Activated CD4-positive, alpha-beta T cell treated with anti-CD3 and anti-CD28 coated beads for 48 hours (primary cell): ENCODE measurements at regions not wholly inside any gene's neighbourhood (a gene's known extent, or its start where the extent isn't known, plus 50 kb on each side); places are given as distances from the start of the nearest gene placed in this dataset.
A peak's percentile ranks its signal among the peaks of the same experiment; 100 is the strongest.
"Not testable (repeated sequence)": the region's sequence is repeated elsewhere in the genome, so short reads cannot be mapped to it uniquely, and the experiment has no call there.

Experiments used
- DNase-seq: peaks from one replicate; pipeline ENCODE4 v3.0.0-alpha.2; 2020

- DNase-seq, result no peak
These were observed 50.9 kb downstream of the ANXA2R start for GRCh38 chr5:42989190-42989589.

DNA sequence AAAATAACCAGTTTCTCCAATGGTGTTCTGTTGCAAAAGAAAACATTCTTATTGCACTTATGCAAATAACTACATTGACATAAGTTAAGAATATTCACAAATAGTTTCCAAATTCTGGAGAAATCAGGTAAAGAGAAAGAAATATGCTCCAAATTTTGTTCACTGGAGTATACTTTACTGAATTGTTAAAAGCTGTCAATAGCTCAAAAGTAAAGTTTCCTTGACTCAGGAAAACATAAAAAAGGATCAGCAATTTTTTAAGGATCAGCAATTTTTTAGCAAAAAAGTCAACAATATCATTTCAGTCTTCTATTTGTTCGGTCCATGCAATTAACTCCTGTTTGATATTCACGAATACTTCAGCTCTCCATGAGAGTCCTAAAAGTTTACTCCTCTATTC is 51.6 kb downstream of the ANXA2R start:
- no peak for DNase-seq

- DNase-seq, result no peak
These were observed 54.7 kb downstream of the ANXA2R start for GRCh38 chr5:42985129-42986037.

DNA sequence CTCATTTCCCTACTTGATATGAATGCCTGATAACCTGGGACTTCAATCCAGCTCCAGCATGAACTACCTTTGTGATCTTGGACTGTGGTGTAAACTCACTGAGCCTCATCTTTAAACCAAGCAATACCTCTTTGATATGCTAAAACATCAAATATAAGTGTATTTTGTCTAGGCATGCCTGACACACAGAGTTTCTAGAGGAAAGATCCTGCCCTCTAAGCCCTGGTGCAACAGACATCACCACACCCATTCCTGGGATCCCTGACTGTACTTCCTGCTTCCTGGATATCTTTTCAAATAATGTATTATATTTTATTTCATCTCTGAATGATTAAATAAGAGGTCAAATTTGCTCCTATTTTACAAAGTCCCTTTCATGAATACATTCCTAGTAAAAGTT is 55.8 kb downstream of the ANXA2R start:
- no peak for DNase-seq

DNA sequence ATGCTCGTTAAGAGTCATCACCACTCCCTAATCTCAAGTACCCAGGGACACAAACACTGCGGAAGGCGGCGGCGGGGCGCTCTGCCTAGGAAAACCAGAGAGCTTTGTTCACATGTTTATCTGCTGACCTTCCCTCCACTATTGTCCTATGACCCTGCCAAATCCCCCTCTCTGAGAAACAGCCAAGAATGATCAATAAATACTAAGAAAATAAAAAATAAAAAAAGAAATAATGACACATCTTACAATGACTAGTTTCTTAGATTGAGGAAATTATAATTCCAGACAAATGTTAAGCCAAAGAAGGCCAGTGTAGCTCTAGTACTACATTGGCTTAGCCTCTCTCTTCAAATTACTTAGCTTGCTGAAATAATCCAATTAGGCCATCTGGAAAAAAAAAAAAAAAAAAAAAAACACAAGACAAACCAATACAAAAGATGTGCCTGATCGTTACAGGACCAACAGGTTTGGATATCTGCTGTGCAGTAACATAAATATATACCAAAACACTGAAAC is 58.0 kb downstream of the ANXA2R start:
- no peak for DNase-seq

DNA sequence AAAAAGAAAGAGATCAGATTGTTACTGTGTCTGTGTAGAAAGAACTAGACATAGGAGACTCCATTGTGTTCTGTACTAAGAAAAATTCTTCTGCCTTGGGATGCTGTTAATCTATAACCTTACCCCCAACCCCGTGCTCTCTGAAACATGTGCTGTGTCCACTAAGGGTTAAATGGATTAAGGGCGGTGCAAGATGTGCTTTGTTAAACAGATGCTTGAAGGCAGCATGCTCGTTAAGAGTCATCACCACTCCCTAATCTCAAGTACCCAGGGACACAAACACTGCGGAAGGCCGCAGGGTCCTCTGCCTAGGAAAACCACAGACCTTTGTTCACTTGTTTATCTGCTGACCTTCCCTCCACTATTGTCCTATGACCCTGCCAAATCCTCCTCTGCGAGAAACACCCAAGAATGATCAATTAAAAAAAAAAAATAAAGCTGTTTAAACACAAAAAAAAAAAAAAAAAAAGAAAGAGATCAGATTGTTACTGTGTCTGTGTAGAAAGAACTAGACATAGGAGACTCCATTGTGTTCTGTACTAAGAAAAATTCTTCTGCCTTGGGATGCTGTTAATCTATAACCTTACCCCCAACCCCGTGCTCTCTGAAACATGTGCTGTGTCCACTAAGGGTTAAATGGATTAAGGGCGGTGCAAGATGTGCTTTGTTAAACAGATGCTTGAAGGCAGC is 58.6 kb downstream of the ANXA2R start:
- DNase-seq, result not testable (repeated sequence)

DNA sequence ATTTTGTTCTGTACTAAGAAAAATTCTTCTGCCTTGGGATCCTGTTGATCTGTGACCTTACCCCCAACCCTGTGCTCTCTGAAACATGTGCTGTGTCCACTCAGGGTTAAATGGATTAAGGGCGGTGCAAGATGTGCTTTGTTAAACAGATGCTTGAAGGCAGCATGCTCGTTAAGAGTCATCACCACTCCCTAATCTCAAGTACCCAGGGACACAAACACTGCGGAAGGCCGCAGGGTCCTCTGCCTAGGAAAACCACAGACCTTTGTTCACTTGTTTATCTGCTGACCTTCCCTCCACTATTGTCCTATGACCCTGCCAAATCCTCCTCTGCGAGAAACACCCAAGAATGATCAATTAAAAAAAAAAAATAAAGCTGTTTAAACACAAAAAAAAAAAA is 59.1 kb downstream of the ANXA2R start:
- not testable (repeated sequence) for DNase-seq

- DNase-seq, result not testable (repeated sequence)
These were observed 59.7 kb downstream of the ANXA2R start for GRCh38 chr5:42980391-42980790.

DNA sequence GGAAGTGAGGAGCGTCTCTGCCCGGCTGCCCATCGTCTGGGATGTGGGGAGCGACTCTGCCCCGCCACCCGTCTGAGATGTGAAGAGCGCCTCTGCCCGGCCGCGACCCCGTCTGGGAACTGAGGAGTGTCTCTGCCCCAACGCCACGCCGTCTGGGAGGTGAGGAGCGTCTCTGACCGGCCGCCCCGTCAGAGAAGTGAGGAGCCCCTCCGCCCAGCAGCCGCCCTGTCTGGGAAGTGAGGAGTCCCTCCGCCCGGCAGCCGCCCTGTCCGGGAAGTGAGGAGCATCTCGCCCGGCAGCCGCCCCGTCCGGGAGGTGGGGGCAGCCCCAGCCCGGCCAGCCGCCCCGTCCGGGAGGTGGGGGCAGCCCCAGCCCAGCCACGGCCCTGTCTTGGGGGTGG is 60.9 kb downstream of the ANXA2R start:
- not testable (repeated sequence) for DNase-seq

DNA sequence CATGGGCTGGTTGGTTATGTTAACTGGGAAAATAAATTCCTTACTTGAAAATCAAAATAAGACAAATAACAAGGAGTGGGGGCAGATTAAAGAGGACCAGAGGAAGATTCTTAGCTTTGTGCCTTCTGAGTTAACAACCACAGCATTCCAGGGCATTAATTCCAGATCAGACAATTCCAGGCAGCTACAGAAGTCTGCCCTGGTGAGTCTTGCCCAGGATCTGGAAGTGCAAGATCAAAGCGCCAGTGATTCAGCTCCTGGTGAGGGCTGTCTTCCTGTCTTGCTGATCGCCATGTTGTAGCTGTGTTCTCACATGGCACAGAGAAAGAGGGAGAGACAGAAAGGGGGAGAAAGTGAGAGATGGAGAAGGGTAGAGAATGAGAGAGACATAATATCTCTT is 65.6 kb downstream of the ANXA2R start:
- DNase-seq, result no peak

DNA sequence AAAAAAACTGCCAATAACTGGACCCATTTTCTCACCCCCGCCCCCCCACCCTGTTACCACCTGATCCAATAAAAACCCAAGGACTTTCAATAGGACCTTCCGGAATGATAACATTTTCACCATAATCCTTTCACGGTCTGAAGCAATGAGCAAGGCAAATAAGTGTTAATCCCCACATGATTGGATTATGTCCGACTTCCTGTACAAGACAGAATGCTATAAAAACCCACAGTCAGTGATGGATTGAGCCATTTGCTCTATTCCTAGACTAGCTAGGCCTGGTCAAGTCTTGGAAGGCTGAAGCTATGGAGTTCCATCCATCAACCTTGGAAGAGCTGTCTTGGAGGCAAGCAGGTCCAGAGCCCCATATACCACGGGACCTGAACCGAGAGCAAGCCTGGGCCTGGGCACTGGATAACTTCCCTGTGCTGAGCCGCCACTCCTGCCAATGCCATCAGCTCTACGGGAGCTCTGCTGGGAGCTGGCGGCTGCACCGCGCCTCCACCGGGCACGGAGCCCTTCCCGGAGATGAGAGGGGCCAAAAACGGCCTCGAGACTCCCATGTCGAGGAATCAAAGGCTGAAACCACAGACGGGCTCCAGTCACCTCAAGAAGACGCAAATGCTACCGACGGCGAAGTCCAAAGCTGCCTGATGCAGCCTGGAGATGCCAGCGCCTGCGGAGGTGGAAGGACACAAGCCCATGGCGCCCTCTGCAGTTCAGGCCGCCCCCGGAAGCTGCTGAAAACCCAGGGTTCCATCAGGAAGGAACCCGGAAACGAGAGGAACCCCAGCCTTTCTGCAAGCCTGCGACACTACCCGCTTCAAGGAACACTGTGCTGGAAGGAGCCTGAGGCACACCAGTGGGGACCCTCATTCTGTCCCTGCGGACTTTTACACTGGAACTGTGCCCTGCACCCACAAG is 69.2 kb downstream of the ANXA2R start:
- DNase-seq, result peak; percentile 28

DNA sequence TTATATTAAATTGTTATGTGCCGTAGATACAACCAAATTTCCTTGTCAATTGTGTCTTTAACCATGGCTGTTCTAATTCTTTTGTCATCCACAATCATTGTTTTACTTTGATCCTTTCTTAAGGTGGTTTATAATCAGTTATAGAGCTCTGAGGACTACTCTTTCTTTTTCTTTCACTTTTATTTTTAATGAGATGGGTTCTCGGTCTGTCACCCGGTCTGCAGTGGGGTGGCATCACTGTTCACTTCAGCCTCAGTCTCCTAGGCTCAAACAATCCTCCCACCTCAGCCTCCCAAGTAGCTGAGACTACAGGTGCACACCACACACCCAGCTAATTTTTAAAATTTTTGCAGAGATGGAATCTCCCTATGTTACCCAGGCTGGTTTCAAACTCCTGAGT is 74.2 kb downstream of the ANXA2R start:
- no peak for DNase-seq

DNA sequence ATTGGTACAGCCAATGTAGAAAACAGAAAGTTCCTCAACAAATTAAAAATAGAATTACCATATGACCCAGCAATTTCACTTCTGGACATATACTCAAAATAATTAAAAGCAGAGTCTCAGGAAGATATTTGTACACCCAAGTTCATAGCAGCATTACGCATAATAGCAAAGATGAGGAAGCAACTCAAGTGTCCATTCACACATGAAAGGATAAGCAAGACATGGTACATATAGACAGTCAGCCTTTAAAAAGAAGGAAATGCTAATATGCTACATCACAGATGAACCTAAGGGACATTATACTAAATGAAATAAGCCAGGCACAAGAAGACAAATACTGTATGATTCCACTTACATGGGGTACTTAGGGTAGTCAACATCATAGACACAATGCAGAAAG is 76.7 kb downstream of the ANXA2R start:
- DNase-seq, result no peak

- DNase-seq, result no peak
These were observed 78.0 kb downstream of the ANXA2R start for GRCh38 chr5:42962124-42962523.

DNA sequence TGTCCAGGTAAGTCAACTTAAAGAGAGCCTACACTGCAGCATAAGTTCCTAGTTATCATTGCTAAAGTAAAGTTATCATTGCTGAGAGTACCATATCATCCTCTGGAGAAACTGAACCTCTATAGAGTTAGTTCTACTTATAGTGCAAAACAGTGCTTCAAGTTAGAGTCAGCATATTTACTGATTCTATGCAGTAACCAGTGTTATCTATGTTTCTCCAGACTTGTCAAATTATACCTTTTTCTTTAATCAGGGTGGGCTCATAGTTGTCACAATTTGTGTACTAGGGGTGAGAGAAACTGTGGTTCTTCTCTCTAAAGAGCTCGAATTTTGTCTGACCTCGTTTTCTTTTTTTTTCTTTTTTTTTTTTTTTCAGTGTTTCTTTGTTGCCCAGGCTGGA is 79.6 kb downstream of the ANXA2R start:
- DNase-seq, result no peak

GRCh38 chr5:42956551-42956950 is 83.6 kb downstream of the ANXA2R start:
- DNase-seq, result no peak

GRCh38 chr5:42953041-42953440 is 87.1 kb downstream of the ANXA2R start:
- no peak for DNase-seq

- no peak for DNase-seq
These were observed 87.5 kb downstream of the ANXA2R start for GRCh38 chr5:42952578-42952974.

GRCh38 chr5:42951293-42951840 is 88.8 kb downstream of the ANXA2R start:
- peak; percentile 85 for DNase-seq

- DNase-seq, result peak; percentile 77
These were observed 89.4 kb downstream of the ANXA2R start for GRCh38 chr5:42950456-42951292.

DNA sequence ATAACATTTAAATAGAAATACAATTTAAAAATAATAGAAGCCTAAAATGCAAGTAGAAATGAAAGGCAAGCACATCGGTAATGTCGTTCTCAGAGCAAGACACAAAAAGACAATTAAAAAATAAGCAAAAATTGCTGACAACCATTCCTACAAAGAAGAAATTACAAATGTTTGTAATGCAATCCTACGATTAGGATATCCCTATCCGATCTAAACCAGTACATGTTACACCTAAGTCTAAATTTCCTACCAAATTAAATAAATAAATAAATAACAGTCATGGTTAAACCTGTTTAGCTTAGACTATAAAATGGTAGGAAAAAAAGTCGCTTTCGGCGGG is 90.0 kb downstream of the ANXA2R start:
- DNase-seq, result no peak
